Endothelial cell of umbilical vein (primary cell): ENCODE measurements at regions not wholly inside any gene's neighbourhood (a gene's known extent, or its start where the extent isn't known, plus 50 kb on each side); places are given as distances from the start of the nearest gene placed in this dataset.

Experiments
- BruUV-seq: library from RNA; stranded (reverse); fragments of 400-500 nt; replicated peaks from 2 replicates; lab custom pipeline; 2021; lab: Mats Ljungman, UMichigan
- CTCF ChIA-PET: fragments of 300-600, 350-600 bp; sonication (Branson Sonifier 250); formaldehyde crosslinking; loops from one replicate; lab custom pipeline; 2021; ENCODE audit warnings: antibody characterized with exemption, inconsistent platforms; lab: Charles Lee
- POLR2A ChIA-PET: fragments of 300-600, 350-600 bp; sonication (Branson Sonifier 250); formaldehyde crosslinking; loops from one replicate; lab custom pipeline; 2021; ENCODE audit warnings: antibody characterized with exemption, inconsistent platforms; lab: Charles Lee
- DNase-seq: peaks from one replicate; pipeline ENCODE4 v3.0.0-alpha.2; 2011; ENCODE audit warnings: low read depth, low spot score
- FAIRE-seq: peaks from 2 replicates; lab custom pipeline; 2011; peaks lifted over from hg19 to GRCh38; lab: Jason Lieb, UNC
- H2AFZ ChIP-seq: 2 replicates; pipeline ENCODE4 v1.6.0; 2012; ENCODE audit warnings: low read depth, low read length, control low read depth, inconsistent platforms
- H3K27ac ChIP-seq: 2 replicates; pipeline ENCODE4 v1.5.1; 2011; ENCODE audit warnings: low read depth, mild to moderate bottlenecking, control low read depth, low read length, moderate library complexity; ENCODE audit not compliant: insufficient read depth
- H3K27me3 ChIP-seq, 2 experiments: 2 replicates each; pipeline versions ENCODE4 v1.6.0 to v1.6.1; 2011; ENCODE audit warnings: low read length in 2 of 2, mixed read lengths in 1 of 2; ENCODE audit not compliant: control insufficient read depth in 2 of 2, insufficient read depth in 2 of 2
- H3K36me3 ChIP-seq, 2 experiments: 2 replicates in 1 of 2; 3 replicates in 1 of 2; pipeline ENCODE4 v1.5.1; 2011; ENCODE audit warnings: low read length in 2 of 2, mild to moderate bottlenecking in 1 of 2, moderate library complexity in 1 of 2; ENCODE audit not compliant: control insufficient read depth in 2 of 2, insufficient read depth in 2 of 2; ENCODE audit errors: extremely low read depth in 1 of 2
- H3K4me1 ChIP-seq: 3 replicates; pipeline ENCODE4 v1.5.1; 2011; ENCODE audit warnings: mild to moderate bottlenecking, low read length; ENCODE audit not compliant: control insufficient read depth, insufficient read depth; ENCODE audit errors: extremely low read depth
- H3K4me2 ChIP-seq: 2 replicates; pipeline ENCODE4 v1.6.1; 2011; ENCODE audit warnings: low read length, control low read depth, mixed read lengths; ENCODE audit not compliant: insufficient read depth
- H3K4me3 ChIP-seq, 3 experiments: fragments of 200-600 bp in 1 of 3; sonication (generic), shearing (Covaris generic) in 1 of 3; replicated peaks in 1 of 3; 2 replicates each; pipeline ENCODE4 v1.5.1; 2011 to 2016; ENCODE audit warnings: control low read depth in 3 of 3, low read length in 3 of 3, mild to moderate bottlenecking in 2 of 3, inconsistent platforms in 1 of 3, low read depth in 1 of 3, moderate library complexity in 1 of 3; ENCODE audit not compliant: insufficient read depth in 1 of 3
- H3K79me2 ChIP-seq: 2 replicates; pipeline ENCODE4 v1.6.0; 2012; ENCODE audit warnings: low read length, inconsistent platforms; ENCODE audit not compliant: control insufficient read depth, insufficient read depth
- H3K9ac ChIP-seq: replicated peaks from 2 replicates; pipeline ENCODE3; 2011; ENCODE audit warnings: low read length, control low read depth; ENCODE audit not compliant: insufficient read depth; ENCODE audit errors: extremely low read depth
- H3K9me1 ChIP-seq: replicated peaks from 3 replicates; pipeline ENCODE4 v1.6.0; 2011; ENCODE audit warnings: mild to moderate bottlenecking, low read length; ENCODE audit not compliant: control insufficient read depth, insufficient read depth; ENCODE audit errors: extremely low read depth
- H3K9me3 ChIP-seq: replicated peaks from 2 replicates; pipeline ENCODE4 v1.5.1; 2012; ENCODE audit warnings: low read length, inconsistent platforms; ENCODE audit not compliant: control insufficient read depth, insufficient read depth
- H4K20me1 ChIP-seq: replicated peaks from 2 replicates; pipeline ENCODE3; 2011; ENCODE audit warnings: mild to moderate bottlenecking, low read length; ENCODE audit not compliant: control insufficient read depth, insufficient read depth; ENCODE audit errors: extremely low read depth
- FOS ChIP-seq: IDR thresholded peaks from 2 replicates; pipeline ENCODE4 v1.6.1; 2011; ENCODE audit warnings: mild to moderate bottlenecking, low read length, moderate library complexity, borderline replicate concordance; ENCODE audit not compliant: insufficient read depth
- JUN ChIP-seq: IDR thresholded peaks from 2 replicates; pipeline ENCODE4 v1.6.1; 2011; ENCODE audit warnings: borderline replicate concordance, low read depth; ENCODE audit not compliant: insufficient read length, insufficient read depth
- MYC ChIP-seq: IDR thresholded peaks from one replicate; pipeline ENCODE4 v1.6.1; 2011; ENCODE audit warnings: mild to moderate bottlenecking, low read depth, low read length
- dilution Hi-C: fragments of 300-500 bp; cut with MboI; formaldehyde crosslinking; loops from one replicate; pipeline ENCODE4 v1.15.0; 2019; ENCODE audit warnings: low sequenced_read_pairs; ENCODE audit not compliant: extremely low pct_ligation_motif_present
- intact Hi-C: fragments of 100-400 bp; cut with micrococcal nuclease; formaldehyde crosslinking; loops from one replicate; pipeline ENCODE4 v1.10.0; 2022
- TF ChIP-seq, protein P1 (sequence below): IDR thresholded peaks from 2 replicates; pipeline ENCODE4 v1.6.1; 2011; ENCODE audit not compliant: insufficient read depth, insufficient read length
- TF ChIP-seq, protein P2 (sequence below), 2 donors: IDR thresholded peaks; 1 replicate in 1 of 2; 2 replicates in 1 of 2; pipeline ENCODE4 v1.5.1; 2011; ENCODE audit warnings: low read length in 2 of 2, mild to moderate bottlenecking in 2 of 2, moderate library complexity in 2 of 2, control low read depth in 1 of 2, inconsistent platforms in 1 of 2, low read depth in 1 of 2; ENCODE audit not compliant: insufficient read depth in 1 of 2; ENCODE audit errors: extremely low read depth in 1 of 2

DNA sequence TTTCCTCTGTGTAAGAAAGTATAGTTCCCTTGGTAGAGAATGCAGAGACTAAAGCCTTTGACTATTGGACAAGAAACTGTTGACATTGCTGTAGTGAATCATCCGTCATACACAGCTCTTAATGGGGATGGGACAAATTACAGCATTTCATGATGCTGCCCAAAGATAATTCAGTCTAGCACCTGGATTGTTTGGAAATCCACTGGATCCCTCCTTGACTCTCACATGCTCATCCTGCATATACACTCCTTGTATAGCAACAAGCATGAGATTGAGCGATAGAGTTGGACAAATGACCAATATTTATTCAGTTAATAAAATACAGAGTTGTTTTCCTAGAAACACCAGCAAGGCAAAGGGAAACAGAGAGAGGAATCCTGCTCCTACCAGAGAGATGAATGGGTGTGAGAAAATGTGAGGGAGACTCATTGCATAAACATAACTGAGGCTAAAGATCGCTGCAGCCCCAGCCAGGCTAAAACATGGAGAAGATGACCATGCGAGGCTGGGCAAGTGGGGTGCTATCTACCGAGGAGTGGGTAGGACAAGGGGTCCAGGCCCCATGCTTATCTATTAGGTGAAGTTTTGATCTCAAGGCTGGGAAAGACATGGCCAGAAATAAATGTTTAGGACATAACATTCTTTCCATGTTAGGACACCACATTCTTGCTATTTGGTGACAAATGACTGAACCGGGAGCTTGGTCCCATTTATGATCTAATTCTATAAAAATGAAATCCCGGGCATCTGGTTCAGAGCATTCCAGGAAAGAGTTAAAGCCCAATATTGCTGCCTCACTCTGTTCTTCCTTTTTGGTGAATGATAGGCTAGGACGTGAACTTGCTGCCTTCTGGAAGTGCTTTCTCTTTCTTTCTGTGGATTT lies 153.2 kb downstream of the TGFB2 start:
- ChIA-PET CTCF (interaction anchor here (1.0 to 2.1 kb wide), 6 partner anchors 9 to 569 kb away, joined by 3 to 9 read pairs (median 4); no protein-coding TSS in a partner anchor), POLR2A (interaction anchor here (0.7 to 1.1 kb wide), 2 partner anchors 17 to 19 kb away, joined by 3 read pairs; no protein-coding TSS in a partner anchor)
- Histone ChIP-seq H3K9ac (peak overlapping the region; percentile 90), H3K4me1 (peaks cover 29% of the 10 kb centered on the region), H3K9me1 (no peaks in the 10 kb centered on the region), H3K4me3 (peak overlapping the region in 1 of 3 experiments; percentile 60), H2AFZ (peak overlapping the region; percentile 84), H3K36me3 (no peaks in the 10 kb centered on the region), H3K79me2 (no peaks in the 10 kb centered on the region), H3K27me3 (no peaks in the 10 kb centered on the region), H3K27ac (peak overlapping the region; percentile 93), H3K4me2 (peak overlapping the region; percentile 90), H4K20me1 (no peaks in the 10 kb centered on the region), H3K9me3 (no peaks in the 10 kb centered on the region)
- intact Hi-C loops: loop anchor here (1.0 to 5.0 kb wide), 4 partner anchors 123 to 804 kb away; no protein-coding TSS in a partner anchor
- BruUV-seq: TSS peak; percentile 71
- DNase-seq: peak; percentile 55
- TF ChIP-seq, protein P1, sequence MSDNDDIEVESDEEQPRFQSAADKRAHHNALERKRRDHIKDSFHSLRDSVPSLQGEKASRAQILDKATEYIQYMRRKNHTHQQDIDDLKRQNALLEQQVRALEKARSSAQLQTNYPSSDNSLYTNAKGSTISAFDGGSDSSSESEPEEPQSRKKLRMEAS: no peak
- TF ChIP-seq MYC: no peak
- TF ChIP-seq, protein P2, sequence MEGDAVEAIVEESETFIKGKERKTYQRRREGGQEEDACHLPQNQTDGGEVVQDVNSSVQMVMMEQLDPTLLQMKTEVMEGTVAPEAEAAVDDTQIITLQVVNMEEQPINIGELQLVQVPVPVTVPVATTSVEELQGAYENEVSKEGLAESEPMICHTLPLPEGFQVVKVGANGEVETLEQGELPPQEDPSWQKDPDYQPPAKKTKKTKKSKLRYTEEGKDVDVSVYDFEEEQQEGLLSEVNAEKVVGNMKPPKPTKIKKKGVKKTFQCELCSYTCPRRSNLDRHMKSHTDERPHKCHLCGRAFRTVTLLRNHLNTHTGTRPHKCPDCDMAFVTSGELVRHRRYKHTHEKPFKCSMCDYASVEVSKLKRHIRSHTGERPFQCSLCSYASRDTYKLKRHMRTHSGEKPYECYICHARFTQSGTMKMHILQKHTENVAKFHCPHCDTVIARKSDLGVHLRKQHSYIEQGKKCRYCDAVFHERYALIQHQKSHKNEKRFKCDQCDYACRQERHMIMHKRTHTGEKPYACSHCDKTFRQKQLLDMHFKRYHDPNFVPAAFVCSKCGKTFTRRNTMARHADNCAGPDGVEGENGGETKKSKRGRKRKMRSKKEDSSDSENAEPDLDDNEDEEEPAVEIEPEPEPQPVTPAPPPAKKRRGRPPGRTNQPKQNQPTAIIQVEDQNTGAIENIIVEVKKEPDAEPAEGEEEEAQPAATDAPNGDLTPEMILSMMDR (IDR thresholded peaks at IDR 0.05; ENCODE audit: extremely low read depth in 1 of 2, insufficient read depth in 1 of 2, low read depth in 1 of 2, low read length in 2 of 2): no peak
- peak; percentile 44 for TF ChIP-seq JUN
- peak; percentile 48 for TF ChIP-seq FOS
- dilution Hi-C loops: no loop called here
- FAIRE-seq: peak; percentile 69
